Activated T-cell treated with anti-CD3 and anti-CD28 coated beads, Interleukin-2, amount 50 U/mL, for 4 hours (primary cell): ENCODE measurements at regions not wholly inside any gene's neighbourhood (a gene's known extent, or its start where the extent isn't known, plus 50 kb on each side); places are given as distances from the start of the nearest gene placed in this dataset.

Experiments used
- ATAC-seq, 2 donors: fragments of 200-7000 bp; cut with Tn5 transposase; one replicate each; pipeline ENCODE4 v1.10.0; 2021
- DNase-seq: peaks from one replicate; pipeline ENCODE4 v3.0.0-alpha.2; 2020
- H3K27me3 Mint-ChIP-seq: one replicate; pipeline ENCODE4 v1.8.0; 2021; ENCODE audit warnings: low read depth, mixed read lengths
- H3K36me3 Mint-ChIP-seq: one replicate; pipeline ENCODE4 v1.8.0; 2022; ENCODE audit warnings: mixed read lengths; ENCODE audit not compliant: insufficient read depth
- H3K4me1 Mint-ChIP-seq: one replicate; pipeline ENCODE4 v1.8.0; 2021; ENCODE audit warnings: low read depth, mixed read lengths
- H3K4me3 Mint-ChIP-seq: one replicate; pipeline ENCODE4 v1.8.0; 2021; ENCODE audit warnings: mild to moderate bottlenecking, moderate library complexity, mixed read lengths
- H3K9me3 Mint-ChIP-seq: one replicate; pipeline ENCODE4 v1.8.0; 2021; ENCODE audit warnings: mixed read lengths

GRCh38 chr3:167188592-167188991 is 191.5 kb downstream of the ZBBX start:
- no peak for ATAC-seq
- DNase-seq: no peak

GRCh38 chr3:167187221-167187620 is 192.9 kb downstream of the ZBBX start:
- Mint-ChIP-seq H3K4me3 (no peak overlapping the region), H3K27me3 (no peaks in the 10 kb centered on the region), H3K36me3 (no peaks in the 10 kb centered on the region), H3K4me1 (no peaks in the 10 kb centered on the region), H3K9me3 (peaks cover 13% of the 10 kb centered on the region)
- ATAC-seq (no peak), DNase-seq (no peak)

More at GRCh38 chr3:167188592-167188991, 191.5 kb downstream of the ZBBX start:
- peaks cover 13% of the 10 kb centered on the region for H3K9me3 Mint-ChIP-seq
- H3K27me3 Mint-ChIP-seq: no peaks in the 10 kb centered on the region
- no peaks in the 10 kb centered on the region for H3K36me3 Mint-ChIP-seq
- no peak overlapping the region for H3K4me3 Mint-ChIP-seq
- no peaks in the 10 kb centered on the region for H3K4me1 Mint-ChIP-seq

- ATAC-seq (no peak), DNase-seq (no peak)
- Mint-ChIP-seq H3K4me1 (no peaks in the 10 kb centered on the region), H3K4me3 (no peak overlapping the region), H3K36me3 (no peaks in the 10 kb centered on the region), H3K27me3 (no peaks in the 10 kb centered on the region), H3K9me3 (peaks cover 6% of the 10 kb centered on the region)
These were observed 195.6 kb downstream of the ZBBX start for GRCh38 chr3:167184511-167184910.

- ATAC-seq: no peak
- Mint-ChIP-seq H3K9me3 (peaks cover 8% of the 10 kb centered on the region), H3K36me3 (no peaks in the 10 kb centered on the region), H3K4me3 (no peak overlapping the region), H3K27me3 (no peaks in the 10 kb centered on the region), H3K4me1 (no peaks in the 10 kb centered on the region)
- DNase-seq: no peak
These were observed 207.7 kb downstream of the ZBBX start for GRCh38 chr3:167172377-167172776.

- Mint-ChIP-seq H3K4me1 (no peaks in the 10 kb centered on the region), H3K9me3 (peaks cover 5% of the 10 kb centered on the region), H3K4me3 (no peak overlapping the region), H3K36me3 (no peaks in the 10 kb centered on the region), H3K27me3 (no peaks in the 10 kb centered on the region)
- no peak for ATAC-seq
- no peak for DNase-seq
These were observed 212.6 kb downstream of the ZBBX start for GRCh38 chr3:167167491-167167890.

DNA sequence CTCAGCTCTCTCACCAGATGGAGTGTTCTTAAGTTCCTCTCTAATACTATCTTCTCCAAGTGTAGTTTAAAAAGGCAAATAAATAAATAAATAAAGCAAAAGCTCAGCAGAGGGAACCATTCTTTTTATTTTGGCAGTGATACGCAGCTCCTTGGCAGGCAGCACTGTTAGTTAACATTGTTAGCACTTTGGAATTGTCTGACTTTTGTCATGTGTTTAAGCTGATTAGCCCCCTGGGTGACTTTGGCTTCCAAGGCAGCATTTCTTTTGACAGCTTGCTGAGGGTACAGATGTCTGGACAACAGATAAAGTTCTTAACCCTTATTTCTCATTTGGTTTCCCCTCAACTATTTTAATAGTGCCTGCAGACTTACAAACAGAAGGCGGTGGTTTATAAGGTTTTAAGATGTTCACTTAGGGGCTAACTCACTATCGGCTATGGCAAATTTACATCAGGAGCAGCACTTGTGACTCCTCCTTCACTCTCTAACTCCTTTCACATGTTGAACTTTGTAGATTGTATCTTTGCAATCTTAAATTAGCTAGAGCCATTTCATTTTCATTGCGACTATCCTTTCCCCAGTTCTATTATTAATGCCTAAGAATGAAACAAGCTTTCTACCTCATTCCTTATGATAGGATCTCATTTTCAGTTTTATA is 213.4 kb downstream of the ZBBX start:
- Mint-ChIP-seq H3K9me3 (peaks cover 5% of the 10 kb centered on the region), H3K36me3 (no peaks in the 10 kb centered on the region), H3K4me1 (no peaks in the 10 kb centered on the region), H3K27me3 (no peaks in the 10 kb centered on the region), H3K4me3 (no peak overlapping the region)
- DNase-seq (no peak), ATAC-seq (no peak)

DNA sequence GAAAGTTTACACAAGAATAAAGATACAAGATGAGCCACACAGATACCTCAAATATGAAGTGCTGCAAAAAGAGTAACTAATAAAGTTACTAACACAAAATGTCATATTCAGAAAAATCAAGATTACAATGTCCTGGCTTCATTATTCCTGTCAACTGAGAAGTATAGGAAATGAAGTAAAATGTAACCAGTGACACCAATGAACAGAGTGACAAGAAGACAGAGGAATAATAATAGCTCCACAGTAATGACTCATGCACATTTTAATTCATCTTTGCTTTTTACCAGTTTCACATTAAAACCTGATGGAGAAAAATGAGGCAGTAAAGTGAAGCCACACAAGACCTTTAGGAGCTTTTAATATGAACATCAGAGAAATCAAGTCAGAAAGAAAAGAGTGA is 214.1 kb downstream of the ZBBX start:
- Mint-ChIP-seq H3K36me3 (no peaks in the 10 kb centered on the region), H3K4me1 (no peaks in the 10 kb centered on the region), H3K4me3 (no peak overlapping the region), H3K27me3 (no peaks in the 10 kb centered on the region), H3K9me3 (peaks cover 5% of the 10 kb centered on the region)
- ATAC-seq (no peak), DNase-seq (no peak)

DNA sequence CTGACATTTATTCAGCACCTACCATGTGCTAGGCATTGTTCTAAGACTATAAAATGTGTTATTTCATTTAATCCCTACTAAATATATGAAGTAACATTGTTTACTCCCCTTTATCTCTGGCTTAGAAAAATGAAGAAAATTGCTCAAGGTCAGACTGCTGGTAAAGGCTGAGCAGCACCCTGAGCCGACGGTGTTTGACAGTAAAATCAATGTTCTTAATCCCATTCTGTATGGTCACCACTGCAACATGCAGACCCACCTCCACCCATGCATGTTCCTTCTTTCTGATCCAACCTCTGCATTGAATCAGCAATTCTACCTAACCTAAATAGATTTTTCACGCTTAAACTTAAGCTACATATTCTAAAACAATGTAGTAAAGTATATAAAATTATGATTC is 216.5 kb downstream of the ZBBX start:
- Mint-ChIP-seq H3K9me3 (peaks cover 5% of the 10 kb centered on the region), H3K4me1 (no peaks in the 10 kb centered on the region), H3K27me3 (no peaks in the 10 kb centered on the region), H3K4me3 (no peak overlapping the region), H3K36me3 (no peaks in the 10 kb centered on the region)
- DNase-seq (no peak), ATAC-seq (no peak)

DNA sequence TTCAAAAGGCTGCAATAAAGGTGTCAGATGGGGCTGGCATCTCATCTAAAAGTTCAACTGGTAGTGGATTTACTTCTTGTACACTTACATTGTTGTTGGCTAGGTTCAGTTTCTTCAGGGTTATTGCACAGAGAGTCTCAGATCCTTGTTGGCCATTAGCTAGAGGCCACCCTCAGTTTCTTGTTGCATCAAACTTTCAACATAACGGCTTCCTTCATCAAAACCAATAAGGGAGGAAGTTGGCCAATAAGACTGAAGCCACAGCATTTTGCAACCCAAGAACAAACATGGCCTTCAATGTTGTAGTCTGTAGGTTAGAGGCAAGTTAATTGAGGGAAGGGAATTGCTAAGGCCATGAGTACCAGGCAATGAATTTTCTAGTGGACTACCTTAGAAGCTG is 218.0 kb downstream of the ZBBX start:
- Mint-ChIP-seq H3K36me3 (no peaks in the 10 kb centered on the region), H3K4me1 (no peaks in the 10 kb centered on the region), H3K4me3 (no peak overlapping the region), H3K27me3 (no peaks in the 10 kb centered on the region), H3K9me3 (peaks cover 9% of the 10 kb centered on the region)
- DNase-seq (no peak), ATAC-seq (no peak)

DNA sequence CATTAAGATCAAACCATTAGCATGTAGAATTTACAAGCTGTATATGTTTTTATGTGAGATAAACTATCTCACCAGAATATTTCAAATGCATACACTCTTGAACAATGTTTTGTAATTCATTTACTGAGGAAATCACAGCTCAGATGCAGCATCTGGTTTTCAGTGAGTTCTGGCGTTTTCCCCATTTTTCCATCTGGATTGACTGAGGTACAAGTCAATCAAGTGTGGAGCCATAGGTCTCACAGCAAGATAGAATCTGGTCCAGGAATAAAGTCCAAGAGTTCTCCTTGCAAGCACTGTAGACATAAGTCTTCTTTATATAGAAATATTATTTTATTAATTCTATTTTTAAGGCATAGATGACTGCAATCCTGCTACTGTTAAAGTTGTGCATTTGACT is 219.3 kb downstream of the ZBBX start:
- Mint-ChIP-seq H3K9me3 (peaks cover 14% of the 10 kb centered on the region), H3K36me3 (no peaks in the 10 kb centered on the region), H3K27me3 (no peaks in the 10 kb centered on the region), H3K4me1 (no peaks in the 10 kb centered on the region), H3K4me3 (no peak overlapping the region)
- ATAC-seq (no peak), DNase-seq (no peak)

DNA sequence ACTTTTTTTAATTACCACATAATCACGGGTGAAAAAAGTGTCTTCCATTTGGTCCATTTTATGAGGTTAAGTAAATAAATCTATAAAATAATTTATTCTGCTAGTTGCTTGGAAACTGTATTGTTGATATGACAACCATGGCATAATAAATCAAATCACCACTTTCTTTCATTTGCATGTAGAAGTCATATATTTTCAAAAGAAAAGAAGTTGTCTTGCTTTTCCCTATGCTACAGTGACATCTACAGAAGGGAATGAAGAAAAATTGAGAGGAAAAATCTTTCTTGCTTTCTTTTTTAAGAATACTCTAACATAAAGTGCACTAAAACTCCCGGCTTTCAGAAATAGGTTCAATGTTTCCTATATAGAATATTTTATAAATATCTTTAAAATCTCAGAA is 228.5 kb downstream of the ZBBX start:
- ATAC-seq: no peak
- Mint-ChIP-seq H3K27me3 (no peaks in the 10 kb centered on the region), H3K4me3 (no peak overlapping the region), H3K9me3 (peaks cover 14% of the 10 kb centered on the region), H3K4me1 (no peaks in the 10 kb centered on the region), H3K36me3 (no peaks in the 10 kb centered on the region)
- no peak for DNase-seq

DNA sequence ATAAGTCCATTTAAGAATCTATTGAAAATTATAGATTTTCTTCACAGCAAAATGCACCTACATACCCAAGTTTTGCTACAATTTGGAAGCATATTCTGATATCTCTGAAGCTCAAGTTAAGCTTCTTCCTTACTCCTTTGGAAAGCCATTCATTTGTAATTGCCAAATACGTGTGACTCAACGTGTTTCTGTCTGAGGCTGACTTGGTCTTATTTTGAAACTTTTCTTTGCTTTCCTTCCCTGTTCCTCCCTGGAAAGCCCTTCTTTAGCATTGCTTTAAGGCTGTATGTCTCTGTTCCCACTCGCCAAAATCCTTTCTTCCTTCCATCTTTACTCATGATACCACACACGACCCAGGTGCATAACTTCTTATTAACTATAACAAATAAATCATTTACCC is 232.0 kb downstream of the ZBBX start:
- DNase-seq (no peak), ATAC-seq (no peak)
- Mint-ChIP-seq H3K9me3 (peaks cover 4% of the 10 kb centered on the region), H3K4me1 (no peaks in the 10 kb centered on the region), H3K4me3 (no peak overlapping the region), H3K36me3 (no peaks in the 10 kb centered on the region), H3K27me3 (no peaks in the 10 kb centered on the region)

GRCh38 chr3:167146911-167147310 is 233.2 kb downstream of the ZBBX start:
- Mint-ChIP-seq H3K4me3 (no peak overlapping the region), H3K27me3 (no peaks in the 10 kb centered on the region), H3K9me3 (peaks cover 4% of the 10 kb centered on the region), H3K4me1 (no peaks in the 10 kb centered on the region), H3K36me3 (no peaks in the 10 kb centered on the region)
- ATAC-seq (no peak), DNase-seq (no peak)

- no peaks in the 10 kb centered on the region for H3K36me3 Mint-ChIP-seq
- H3K4me1 Mint-ChIP-seq: no peaks in the 10 kb centered on the region
- no peaks in the 10 kb centered on the region for H3K27me3 Mint-ChIP-seq
- H3K9me3 Mint-ChIP-seq: peaks cover 11% of the 10 kb centered on the region
- H3K4me3 Mint-ChIP-seq: no peak overlapping the region
- ATAC-seq (no peak), DNase-seq (no peak)
These were observed 254.3 kb downstream of the ZBBX start for GRCh38 chr3:167125612-167126407.

GRCh38 chr3:167120828-167121227 is 259.3 kb downstream of the ZBBX start:
- Mint-ChIP-seq H3K4me1 (no peaks in the 10 kb centered on the region), H3K36me3 (no peaks in the 10 kb centered on the region), H3K9me3 (peaks cover 6% of the 10 kb centered on the region), H3K27me3 (no peaks in the 10 kb centered on the region), H3K4me3 (no peak overlapping the region)
- ATAC-seq (no peak), DNase-seq (no peak)
